Limb (tissue), 2 donors: ENCODE measurements at regions not wholly inside any gene's neighbourhood (a gene's known extent, or its start where the extent isn't known, plus 50 kb on each side); places are given as distances from the start of the nearest gene placed in this dataset.
A peak's percentile ranks its signal among the peaks of the same experiment; 100 is the strongest.
"Not testable (repeated sequence)": the region's sequence is repeated elsewhere in the genome, so short reads cannot be mapped to it uniquely, and the experiment has no call there.

Source experiments
- DNase-seq, 2 donors: peaks; one replicate each; pipeline ENCODE4 v3.0.0-alpha.2; 2016; ENCODE audit errors: extremely low spot score in 2 of 2

DNA sequence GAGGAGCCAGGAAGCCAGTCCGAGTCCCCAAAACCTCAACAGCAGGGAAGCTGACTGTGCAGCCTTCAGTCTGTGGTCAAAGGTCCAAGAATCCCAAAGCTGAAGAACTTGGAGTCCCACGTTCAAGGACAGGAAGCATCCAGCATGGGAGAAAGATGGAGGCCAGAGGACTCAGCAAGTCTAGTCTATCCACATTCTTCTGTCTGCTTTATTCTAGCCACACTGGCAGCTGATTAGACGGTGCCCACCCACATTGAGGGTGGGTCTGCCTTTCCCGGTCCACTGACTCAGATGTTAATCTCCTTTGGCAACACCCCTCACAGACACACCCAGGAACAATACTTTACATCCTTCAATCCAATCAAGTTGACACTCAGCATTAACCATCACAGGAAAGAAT, 456.5 kb upstream of the TMEM132C start:
- peak in 1 of 2 donors; percentile 2 for DNase-seq

- DNase-seq = peak; percentile 80 to 92
These were observed 455.0 kb upstream of the TMEM132C start for GRCh38 chr12:127811988-127812387.

- no peak for DNase-seq
These were observed 453.8 kb upstream of the TMEM132C start for GRCh38 chr12:127813147-127813546.

DNA sequence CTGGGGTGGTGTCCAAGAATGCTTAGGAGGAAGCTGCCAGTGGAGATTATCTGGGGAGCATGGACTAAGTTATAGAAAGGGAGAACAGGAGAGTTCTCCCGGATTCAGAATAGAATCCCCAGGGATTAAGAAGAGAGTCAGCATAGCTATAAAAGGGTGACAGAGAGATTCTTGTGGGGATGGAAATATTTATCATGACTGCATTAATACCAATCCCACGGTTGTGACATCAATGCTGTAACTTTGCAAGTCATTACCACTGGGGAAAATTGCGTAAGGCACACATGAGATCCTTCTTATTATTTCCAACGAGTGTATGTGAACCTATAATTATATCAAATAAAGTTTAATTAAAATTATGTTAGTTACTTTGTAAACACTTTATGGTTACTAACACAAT, 447.9 kb upstream of the TMEM132C start:
- no peak for DNase-seq

DNA sequence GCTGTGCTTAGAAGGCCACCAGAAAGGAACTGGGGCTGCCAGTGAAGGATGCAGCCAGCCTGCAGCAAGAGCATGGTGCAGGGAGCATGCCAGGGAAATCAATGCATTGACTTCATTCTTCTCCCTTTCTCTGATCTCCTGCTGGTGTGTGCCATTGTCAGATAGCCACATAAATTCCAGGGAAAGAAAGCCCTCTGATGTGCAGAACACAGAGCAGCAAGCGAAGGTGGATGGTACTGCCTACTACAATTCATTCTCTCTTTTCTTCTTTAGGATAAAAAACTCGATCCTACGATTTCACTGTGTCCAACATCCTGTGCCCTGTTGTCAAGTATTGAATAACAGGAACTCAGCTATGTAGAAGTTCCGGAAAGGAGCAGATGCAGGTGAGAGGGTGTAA, 446.7 kb upstream of the TMEM132C start:
- DNase-seq = no peak

GRCh38 chr12:127820846-127821245, 446.1 kb upstream of the TMEM132C start:
- no peak for DNase-seq

DNA sequence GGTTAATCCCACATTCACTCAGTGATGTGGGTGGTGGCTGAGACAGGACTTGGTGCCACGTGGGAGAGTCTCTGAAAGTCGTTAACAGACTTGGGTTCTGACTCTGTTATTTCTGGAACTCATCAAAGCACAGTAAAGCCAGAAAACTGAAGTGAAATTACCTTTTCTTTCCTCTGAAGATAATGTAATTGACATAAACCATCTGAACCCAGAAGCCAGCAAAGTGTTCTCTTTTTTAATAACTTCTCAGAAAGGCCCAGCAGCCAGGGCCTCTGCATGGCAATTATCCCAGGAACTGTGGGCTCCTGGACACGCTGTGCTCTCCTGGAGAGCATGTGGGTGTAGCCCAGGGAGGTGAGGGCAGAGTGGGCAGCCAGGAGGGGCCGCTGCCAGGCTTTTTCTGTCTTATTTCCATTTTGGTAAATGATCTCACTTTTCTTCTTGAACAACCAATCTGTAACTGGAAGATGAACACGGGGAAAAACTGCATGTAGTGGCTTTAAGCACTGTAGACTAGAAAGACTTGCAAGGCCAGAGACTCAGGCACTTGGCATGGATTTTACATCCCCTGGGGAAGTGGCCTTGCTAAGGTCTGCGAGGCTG, 444.1 kb upstream of the TMEM132C start:
- DNase-seq = peak in 1 of 2 donors; percentile 39

DNA sequence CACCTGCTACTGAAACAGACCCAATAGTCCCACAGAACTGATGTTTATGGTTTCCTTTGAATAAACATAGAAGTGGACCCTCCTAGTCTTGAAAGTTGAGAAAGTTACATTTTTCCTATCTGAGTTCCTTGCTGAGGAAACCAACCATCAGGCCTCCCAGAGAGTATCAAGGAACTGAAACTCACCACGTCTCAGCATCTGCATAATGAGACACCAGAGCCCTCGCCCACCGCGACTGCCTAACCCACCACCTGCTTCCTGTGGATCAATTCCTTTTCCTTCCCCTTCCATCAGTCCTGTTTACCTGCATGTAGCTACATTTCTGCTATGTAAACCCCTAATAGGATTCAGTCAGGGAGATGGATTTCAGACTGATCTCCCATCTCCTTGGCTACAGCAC, 443.2 kb upstream of the TMEM132C start:
- DNase-seq = no peak

- peak in 1 of 2 donors; percentile 24 for DNase-seq
These were observed 437.5 kb upstream of the TMEM132C start for GRCh38 chr12:127829281-127830064.

- peak in 1 of 2 donors; percentile 34 for DNase-seq
These were observed 436.9 kb upstream of the TMEM132C start for GRCh38 chr12:127830065-127830460.

GRCh38 chr12:127830730-127831129, 436.2 kb upstream of the TMEM132C start:
- DNase-seq = no peak

- DNase-seq = no peak
These were observed 434.8 kb upstream of the TMEM132C start for GRCh38 chr12:127832172-127832571.

DNA sequence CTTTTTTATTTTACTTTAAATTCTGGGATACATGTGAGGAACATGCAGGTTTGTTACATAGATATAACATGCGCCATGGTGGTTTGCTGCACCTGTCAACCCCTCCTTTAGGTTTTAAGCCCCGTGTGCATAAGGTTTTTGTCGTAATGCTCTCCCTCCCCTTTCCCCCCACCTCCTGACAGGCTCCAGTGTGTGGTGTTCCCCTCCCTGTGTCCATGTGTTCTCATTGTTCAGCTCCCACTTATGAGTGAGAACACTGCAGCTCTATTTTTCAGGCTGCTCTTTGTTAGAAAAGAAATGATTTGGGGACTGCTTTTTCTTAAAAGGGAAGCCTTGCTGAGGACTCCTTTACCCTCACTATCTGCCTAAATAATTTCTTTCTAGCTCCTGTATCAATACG, 430.2 kb upstream of the TMEM132C start:
- DNase-seq = not testable (repeated sequence)

DNA sequence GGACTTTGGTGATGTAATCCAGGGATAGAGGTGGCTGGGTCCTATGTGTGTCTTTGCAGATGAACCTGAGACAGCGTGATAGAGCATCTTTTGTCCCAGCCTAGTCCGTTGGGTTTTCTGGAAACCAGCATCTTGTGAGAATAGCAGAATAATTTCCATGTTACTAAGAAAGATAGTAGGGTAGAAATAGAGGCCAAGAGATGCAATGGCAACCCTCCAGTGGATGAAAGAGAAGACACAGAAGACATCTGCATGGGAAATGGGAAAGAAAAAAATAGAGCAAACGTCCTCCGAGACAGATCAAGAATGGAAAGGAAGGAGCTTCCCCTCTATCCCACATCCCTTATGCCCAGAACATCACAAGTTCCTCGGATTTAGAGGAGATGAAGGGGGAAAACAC, 409.3 kb upstream of the TMEM132C start:
- no peak for DNase-seq

DNA sequence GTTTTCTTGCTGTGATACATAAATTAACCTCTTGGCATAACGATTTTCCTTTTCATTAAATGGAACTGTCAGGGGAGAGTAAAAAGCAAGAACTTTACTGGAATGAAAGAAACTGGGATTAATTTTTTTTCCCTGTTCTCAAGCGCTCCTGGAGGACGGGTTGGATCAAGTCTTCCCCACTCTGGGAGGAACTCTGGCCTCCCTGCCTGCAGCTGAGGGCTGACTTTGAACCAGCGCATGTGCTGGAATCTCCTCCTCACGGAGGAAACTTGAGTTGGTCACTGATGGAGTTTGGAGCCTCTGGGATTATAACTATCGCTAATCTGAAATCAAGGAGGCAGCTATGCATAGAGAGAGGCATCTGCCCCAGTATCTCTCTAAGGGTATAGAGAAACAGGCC, 406.4 kb upstream of the TMEM132C start:
- DNase-seq = no peak

- peak in 1 of 2 donors; percentile 16 for DNase-seq
These were observed 405.6 kb upstream of the TMEM132C start for GRCh38 chr12:127861406-127861805.

GRCh38 chr12:127873306-127873705, 393.7 kb upstream of the TMEM132C start:
- DNase-seq = no peak

DNA sequence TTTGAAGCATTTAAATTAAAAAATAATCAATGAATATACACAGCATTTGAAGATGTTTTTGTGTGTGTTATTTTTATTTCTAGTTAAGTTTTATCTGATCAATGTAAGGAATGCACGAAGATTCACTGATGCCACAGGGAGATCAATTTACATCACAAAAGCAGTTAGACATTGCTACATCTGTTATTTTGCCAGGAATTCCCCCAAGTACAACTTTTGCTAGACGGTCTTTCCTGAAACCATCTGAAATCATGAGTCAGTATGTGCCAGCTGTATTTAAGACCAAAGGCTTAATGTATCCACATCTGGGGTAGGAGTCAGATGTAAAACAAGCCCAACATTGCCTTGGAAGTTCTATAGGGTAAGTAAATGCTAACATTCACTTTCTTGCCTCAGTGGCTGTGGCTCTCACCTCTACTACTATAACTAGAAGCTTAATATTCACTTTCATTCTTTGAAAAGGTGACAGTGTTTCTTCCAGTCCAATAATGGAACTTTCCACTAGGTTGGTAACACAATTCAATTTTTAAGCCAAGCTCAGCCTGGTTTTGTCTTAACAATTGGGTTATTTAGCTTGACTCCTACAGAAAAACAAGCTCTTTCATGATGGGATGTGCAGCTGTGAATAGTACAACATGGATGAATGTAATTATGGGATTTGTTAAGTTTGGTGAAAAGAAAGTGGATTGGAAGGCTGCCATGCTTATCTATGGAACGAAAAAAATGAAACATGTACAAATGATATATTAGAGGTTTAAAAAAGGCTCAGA, 385.4 kb upstream of the TMEM132C start:
- no peak for DNase-seq

- DNase-seq = no peak
These were observed 384.0 kb upstream of the TMEM132C start for GRCh38 chr12:127883013-127883412.

DNA sequence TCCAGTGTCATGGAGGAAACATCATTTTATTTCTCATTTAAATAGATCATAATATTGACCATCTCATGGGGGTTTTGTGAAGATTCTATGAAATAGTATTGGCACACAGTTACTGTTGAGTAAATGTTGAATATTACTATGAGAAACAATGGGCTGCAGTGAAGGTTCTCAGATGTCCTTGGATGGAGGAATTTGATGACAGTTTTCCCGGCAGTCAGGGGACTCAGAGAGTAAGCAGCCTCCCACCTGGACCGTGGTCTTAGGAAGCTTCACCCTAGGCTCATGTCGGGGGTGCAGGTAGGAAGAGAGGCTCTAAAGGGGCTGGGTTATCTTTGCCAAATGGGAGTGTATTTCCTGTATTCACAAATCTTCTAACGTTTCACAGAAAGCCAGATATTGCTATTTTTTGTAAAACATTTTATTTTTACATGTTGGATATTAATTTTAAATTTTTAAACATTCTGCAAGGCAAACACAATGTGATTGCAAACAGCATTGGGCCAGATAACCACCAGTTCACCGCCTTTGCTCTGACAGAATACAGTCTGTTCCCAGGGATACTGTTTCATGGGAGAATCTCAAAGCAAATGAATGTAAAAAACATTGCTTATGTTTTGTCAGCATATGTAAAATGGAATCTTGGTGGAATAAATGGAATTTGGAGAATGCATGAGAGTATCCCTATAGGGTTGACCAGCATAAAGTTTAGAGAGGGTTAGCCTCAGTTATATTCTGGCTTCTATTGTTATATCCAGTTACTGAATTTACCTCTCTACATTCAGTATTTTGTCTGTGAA, 380.8 kb upstream of the TMEM132C start:
- DNase-seq = peak in 1 of 2 donors; percentile 36

DNA sequence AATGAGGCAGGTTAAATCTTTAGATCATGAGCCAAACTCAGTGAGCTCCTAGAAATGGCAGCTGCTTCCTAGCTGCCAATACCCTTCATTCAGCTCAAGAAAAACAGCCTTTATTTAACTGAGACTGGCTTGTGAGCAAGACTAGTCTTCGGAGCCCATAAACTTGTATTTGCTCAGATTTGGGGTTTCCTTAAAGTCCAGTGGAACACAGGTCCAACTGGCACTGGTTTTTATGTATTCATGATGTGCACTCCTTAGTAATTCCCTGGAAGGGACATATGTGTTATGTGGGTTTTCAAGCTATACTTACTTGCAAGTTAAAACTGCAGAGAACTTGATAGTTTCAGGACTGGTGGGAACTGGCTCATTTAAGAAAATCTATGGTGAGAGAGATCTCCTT, 380.1 kb upstream of the TMEM132C start:
- DNase-seq = peak in 1 of 2 donors; percentile 31
